Endothelial cell (in vitro differentiated cells): ENCODE measurements at regions not wholly inside any gene's neighbourhood (a gene's known extent, or its start where the extent isn't known, plus 50 kb on each side); places are given as distances from the start of the nearest gene placed in this dataset.

Experiments used
- DNase-seq: peaks from one replicate; pipeline ENCODE4 v3.0.0; 2021; ENCODE audit warnings: low spot score
- H3K27ac Mint-ChIP-seq: one replicate; pipeline ENCODE4 v1.8.0; 2021; ENCODE audit warnings: mixed read lengths, inconsistent platforms; ENCODE audit not compliant: unreplicated experiment
- H3K27me3 Mint-ChIP-seq: one replicate; pipeline ENCODE4 v1.8.0; 2021; ENCODE audit warnings: mild to moderate bottlenecking, moderate library complexity, mixed read lengths, inconsistent platforms; ENCODE audit not compliant: unreplicated experiment
- H3K36me3 Mint-ChIP-seq: one replicate; pipeline ENCODE4 v1.8.0; 2021; ENCODE audit warnings: mild to moderate bottlenecking, low read depth, mixed read lengths, inconsistent platforms; ENCODE audit not compliant: unreplicated experiment
- H3K4me1 Mint-ChIP-seq: one replicate; pipeline ENCODE4 v1.8.0; 2021; ENCODE audit warnings: mild to moderate bottlenecking, mixed read lengths, inconsistent platforms; ENCODE audit not compliant: unreplicated experiment
- H3K4me3 Mint-ChIP-seq: one replicate; pipeline ENCODE4 v1.8.0; 2021; ENCODE audit warnings: mild to moderate bottlenecking, mixed read lengths, inconsistent platforms; ENCODE audit not compliant: unreplicated experiment
- H3K9me3 Mint-ChIP-seq: one replicate; pipeline ENCODE4 v1.8.0; 2021; ENCODE audit warnings: mixed read lengths, inconsistent platforms; ENCODE audit not compliant: unreplicated experiment
- CTCF ChIP-seq: fragments of 200-600 bp; sonication (generic); IDR thresholded peaks from one replicate; pipeline ENCODE4 v1.5.0; 2021; ENCODE audit warnings: antibody characterized with exemption; ENCODE audit not compliant: unreplicated experiment

GRCh38 chr15:62848632-62849050 lies 193.9 kb upstream of the TPM1 start:
- Mint-ChIP-seq H3K27ac (peak overlapping the region; percentile 37), H3K4me1 (peaks cover 33% of the 10 kb centered on the region), H3K36me3 (no peaks in the 10 kb centered on the region), H3K27me3 (peaks cover 6% of the 10 kb centered on the region), H3K4me3 (peak overlapping the region; percentile 28), H3K9me3 (no peaks in the 10 kb centered on the region)
- TF ChIP-seq CTCF, result no peak
- peak; percentile 20 for DNase-seq

GRCh38 chr15:62849316-62850106 lies 193.0 kb upstream of the TPM1 start:
- no peak for DNase-seq
- Mint-ChIP-seq H3K27ac (peak overlapping the region; percentile 54), H3K4me3 (no peak overlapping the region), H3K9me3 (no peaks in the 10 kb centered on the region), H3K27me3 (peaks cover 6% of the 10 kb centered on the region), H3K36me3 (no peaks in the 10 kb centered on the region), H3K4me1 (peaks cover 30% of the 10 kb centered on the region)
- TF ChIP-seq CTCF, result no peak

- Mint-ChIP-seq H3K36me3 (no peaks in the 10 kb centered on the region), H3K4me3 (no peak overlapping the region), H3K4me1 (peaks cover 23% of the 10 kb centered on the region), H3K9me3 (no peaks in the 10 kb centered on the region), H3K27ac (no peak overlapping the region), H3K27me3 (peaks cover 6% of the 10 kb centered on the region)
- no peak for TF ChIP-seq CTCF
- DNase-seq, result no peak
These were observed 192.2 kb upstream of the TPM1 start for GRCh38 chr15:62850318-62850717.

- Mint-ChIP-seq H3K27ac (peak overlapping the region; percentile 68), H3K9me3 (no peaks in the 10 kb centered on the region), H3K4me3 (no peak overlapping the region), H3K4me1 (peaks cover 23% of the 10 kb centered on the region), H3K36me3 (no peaks in the 10 kb centered on the region), H3K27me3 (peaks cover 4% of the 10 kb centered on the region)
- no peak for TF ChIP-seq CTCF
- no peak for DNase-seq
These were observed 191.7 kb upstream of the TPM1 start for GRCh38 chr15:62850791-62851291.

- H3K27me3 Mint-ChIP-seq, result peaks cover under 1% of the 10 kb centered on the region
- no peak for DNase-seq
- H3K36me3 Mint-ChIP-seq, result no peaks in the 10 kb centered on the region
- H3K4me1 Mint-ChIP-seq, result peaks cover 22% of the 10 kb centered on the region
- H3K4me3 Mint-ChIP-seq, result no peak overlapping the region
- H3K27ac Mint-ChIP-seq, result no peak overlapping the region
- H3K9me3 Mint-ChIP-seq, result no peaks in the 10 kb centered on the region
- no peak for TF ChIP-seq CTCF
These were observed 189.3 kb upstream of the TPM1 start for GRCh38 chr15:62853114-62853840.
